ENCODE measurements at regions not wholly inside any gene's neighbourhood (a gene's known extent, or its start where the extent isn't known, plus 50 kb on each side); places are given as distances from the start of the nearest gene placed in this dataset.
"Not testable (repeated sequence)": the region's sequence is repeated elsewhere in the genome, so short reads cannot be mapped to it uniquely, and the experiment has no call there.

- not testable (repeated sequence) for DNase-seq
Measured at GRCh38 chr15:30688684-30689083, 62.8 kb downstream of the ARHGAP11B start.

GRCh38 chr15:30690153-30690552, 64.2 kb downstream of the ARHGAP11B start:
- not testable (repeated sequence) for DNase-seq

GRCh38 chr15:30695811-30696210, 69.9 kb downstream of the ARHGAP11B start:
- DNase-seq, result not testable (repeated sequence)

GRCh38 chr15:30696439-30697314, 70.7 kb downstream of the ARHGAP11B start:
- DNase-seq, result peak; percentile 25

GRCh38 chr15:30697315-30697685, 71.4 kb downstream of the ARHGAP11B start:
- peak; percentile 64 for DNase-seq

- DNase-seq, result not testable (repeated sequence)
Measured at GRCh38 chr15:30700006-30700597, 74.2 kb downstream of the ARHGAP11B start.

GRCh38 chr15:30707976-30708685, 82.2 kb downstream of the ARHGAP11B start:
- not testable (repeated sequence) for DNase-seq

GRCh38 chr15:30708809-30709208, 82.9 kb downstream of the ARHGAP11B start:
- not testable (repeated sequence) for DNase-seq

GRCh38 chr15:30718038-30718643, 92.2 kb downstream of the ARHGAP11B start:
- not testable (repeated sequence) for DNase-seq

- not testable (repeated sequence) for DNase-seq
Measured at GRCh38 chr15:30719363-30719762, 93.4 kb downstream of the ARHGAP11B start.

GRCh38 chr15:30720825-30721224, 94.9 kb downstream of the ARHGAP11B start:
- DNase-seq, result not testable (repeated sequence)

GRCh38 chr15:30721529-30721928, 95.6 kb downstream of the ARHGAP11B start:
- not testable (repeated sequence) for DNase-seq

- not testable (repeated sequence) for DNase-seq
Measured at GRCh38 chr15:30723540-30724175, 97.7 kb downstream of the ARHGAP11B start.

- not testable (repeated sequence) for DNase-seq
Measured at GRCh38 chr15:30729880-30730590, 104.1 kb downstream of the ARHGAP11B start.

- DNase-seq, result not testable (repeated sequence)
Measured at GRCh38 chr15:30730633-30731032, 104.7 kb downstream of the ARHGAP11B start.

GRCh38 chr15:30732100-30732499, 106.2 kb downstream of the ARHGAP11B start:
- not testable (repeated sequence) for DNase-seq

GRCh38 chr15:30735884-30736564, 110.1 kb downstream of the ARHGAP11B start:
- DNase-seq, result not testable (repeated sequence)

- DNase-seq, result not testable (repeated sequence)
Measured at GRCh38 chr15:30742796-30743195, 116.9 kb downstream of the ARHGAP11B start.

- not testable (repeated sequence) for DNase-seq
Measured at GRCh38 chr15:30749048-30749447, 123.1 kb downstream of the ARHGAP11B start.

GRCh38 chr15:30755036-30755687, 129.2 kb downstream of the ARHGAP11B start:
- DNase-seq, result peak; percentile 63
